Suprapubic skin (tissue), 3 donors: ENCODE measurements at regions not wholly inside any gene's neighbourhood (a gene's known extent, or its start where the extent isn't known, plus 50 kb on each side); places are given as distances from the start of the nearest gene placed in this dataset.

ENCODE experiments used
- CTCF ChIP-seq, 2 donors: fragments of 200-600 bp in 1 of 2; fragments of 450-650 bp in 1 of 2; sonication (generic) in 1 of 2; IDR thresholded peaks; one replicate each; pipeline ENCODE4 v1.5.1; 2016 to 2019; ENCODE audit warnings: antibody characterized with exemption in 2 of 2, mild to moderate bottlenecking in 1 of 2, moderate library complexity in 1 of 2
- EP300 ChIP-seq: sonication (generic); formaldehyde crosslinking; IDR thresholded peaks from one replicate; pipeline ENCODE4 v1.6.1; 2017; ENCODE audit warnings: antibody characterized with exemption
- POLR2A ChIP-seq, 2 donors: fragments of 450-650 bp; IDR thresholded peaks; one replicate each; pipeline ENCODE4 v1.6.1; 2017; ENCODE audit warnings: antibody characterized with exemption in 2 of 2, mild to moderate bottlenecking in 2 of 2, moderate library complexity in 2 of 2

DNA sequence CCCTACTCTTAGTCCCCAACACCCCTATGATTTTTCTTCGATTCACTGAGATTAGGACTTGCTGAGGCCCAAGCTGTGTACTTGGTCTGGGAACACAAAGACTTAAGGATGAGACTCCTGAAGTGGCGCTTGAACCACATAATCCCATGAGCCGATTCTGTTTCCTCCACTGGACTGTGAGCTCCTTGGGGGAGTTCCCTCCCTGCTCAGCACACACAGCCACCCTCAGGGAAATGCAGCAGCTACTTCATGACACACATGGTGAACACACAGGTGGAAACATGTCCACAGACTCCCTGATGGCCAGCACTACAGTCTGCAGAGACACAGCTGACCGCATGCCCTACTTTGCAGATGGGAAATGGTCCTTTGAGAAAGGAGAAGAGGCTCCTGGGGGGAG lies 101.1 kb downstream of the C5orf15 start:
- TF ChIP-seq CTCF (IDR thresholded peaks at IDR 0.05) (no peak), POLR2A (IDR thresholded peaks at IDR 0.05) (no peak), EP300 (no peak)
